Progenitor cell of endocrine pancreas (in vitro differentiated cells): ENCODE measurements at regions not wholly inside any gene's neighbourhood (a gene's known extent, or its start where the extent isn't known, plus 50 kb on each side); places are given as distances from the start of the nearest gene placed in this dataset.

Experiments used
- DNase-seq: peaks from one replicate; pipeline ENCODE4 v3.0.0; 2021; ENCODE audit warnings: low spot score; ENCODE audit not compliant: unreplicated experiment
- H3K27ac Mint-ChIP-seq: 2 replicates; pipeline ENCODE4 v1.8.0; 2021; ENCODE audit warnings: mild to moderate bottlenecking, moderate library complexity, mixed read lengths
- H3K27me3 Mint-ChIP-seq: 2 replicates; pipeline ENCODE4 v1.8.0; 2021; ENCODE audit warnings: mixed read lengths
- H3K36me3 Mint-ChIP-seq: 2 replicates; pipeline ENCODE4 v1.8.0; 2022; ENCODE audit warnings: mixed read lengths; ENCODE audit not compliant: insufficient read depth
- H3K4me1 Mint-ChIP-seq: 2 replicates; pipeline ENCODE4 v1.8.0; 2021; ENCODE audit warnings: low read depth, mixed read lengths
- H3K4me3 Mint-ChIP-seq: 2 replicates; pipeline ENCODE4 v1.8.0; 2021; ENCODE audit warnings: low read depth, mild to moderate bottlenecking, moderate library complexity, mixed read lengths
- H3K9me3 Mint-ChIP-seq: 2 replicates; pipeline ENCODE4 v1.8.0; 2021; ENCODE audit warnings: low read depth, mixed read lengths
- CTCF ChIP-seq: fragments of 200-600 bp; sonication (generic); IDR thresholded peaks from one replicate; pipeline ENCODE4 v1.5.0; 2021; ENCODE audit warnings: antibody characterized with exemption, mild to moderate bottlenecking; ENCODE audit not compliant: unreplicated experiment

GRCh38 chr10:44435196-44435595 is 50.3 kb upstream of the CXCL12 start:
- no peak for TF ChIP-seq CTCF
- Mint-ChIP-seq H3K4me1 (no peaks in the 10 kb centered on the region), H3K27ac (no peak overlapping the region), H3K27me3 (peaks cover 3% of the 10 kb centered on the region), H3K4me3 (no peak overlapping the region), H3K9me3 (peaks cover 30% of the 10 kb centered on the region), H3K36me3 (no peaks in the 10 kb centered on the region)
- no peak for DNase-seq

- H3K36me3 Mint-ChIP-seq: no peaks in the 10 kb centered on the region
- TF ChIP-seq CTCF: no peak
- no peak overlapping the region for H3K4me3 Mint-ChIP-seq
- H3K9me3 Mint-ChIP-seq: peaks cover 21% of the 10 kb centered on the region
- no peak overlapping the region for H3K27ac Mint-ChIP-seq
- H3K4me1 Mint-ChIP-seq: no peaks in the 10 kb centered on the region
- DNase-seq: no peak
- H3K27me3 Mint-ChIP-seq: peaks cover 3% of the 10 kb centered on the region
Observed at GRCh38 chr10:44436240-44436639, 51.3 kb upstream of the CXCL12 start.

GRCh38 chr10:44437840-44438511 is 53.1 kb upstream of the CXCL12 start:
- no peak for TF ChIP-seq CTCF
- H3K27ac Mint-ChIP-seq: no peak overlapping the region
- H3K27me3 Mint-ChIP-seq: peaks cover 3% of the 10 kb centered on the region
- no peak overlapping the region for H3K4me3 Mint-ChIP-seq
- H3K36me3 Mint-ChIP-seq: no peaks in the 10 kb centered on the region
- H3K4me1 Mint-ChIP-seq: no peaks in the 10 kb centered on the region
- H3K9me3 Mint-ChIP-seq: peaks cover 12% of the 10 kb centered on the region
- DNase-seq: no peak

GRCh38 chr10:44439239-44439957 is 54.5 kb upstream of the CXCL12 start:
- H3K4me3 Mint-ChIP-seq: no peak overlapping the region
- DNase-seq: no peak
- H3K9me3 Mint-ChIP-seq: peaks cover 11% of the 10 kb centered on the region
- H3K27me3 Mint-ChIP-seq: peaks cover 3% of the 10 kb centered on the region
- no peak overlapping the region for H3K27ac Mint-ChIP-seq
- no peaks in the 10 kb centered on the region for H3K4me1 Mint-ChIP-seq
- no peak for TF ChIP-seq CTCF
- no peaks in the 10 kb centered on the region for H3K36me3 Mint-ChIP-seq

GRCh38 chr10:44439958-44440244 is 55.0 kb upstream of the CXCL12 start:
- Mint-ChIP-seq H3K4me3 (no peak overlapping the region), H3K27ac (no peak overlapping the region), H3K9me3 (peaks cover 11% of the 10 kb centered on the region), H3K36me3 (no peaks in the 10 kb centered on the region), H3K27me3 (peaks cover 3% of the 10 kb centered on the region), H3K4me1 (no peaks in the 10 kb centered on the region)
- DNase-seq: no peak
- TF ChIP-seq CTCF: no peak
